Cardiac septum (tissue), 1 donor: ENCODE measurements at regions not wholly inside any gene's neighbourhood (a gene's known extent, or its start where the extent isn't known, plus 50 kb on each side); places are given as distances from the start of the nearest gene placed in this dataset.

Experiments
- DNase-seq: peaks from one replicate; pipeline ENCODE4 v3.0.0-alpha.2; 2020; ENCODE audit warnings: low spot score
- intact Hi-C: fragments of 100-400 bp; cut with DNase I; formaldehyde crosslinking; loops from one replicate; pipeline ENCODE4 v1.14.0; 2022
- donor health status: DM: no; HTN: no; CAD: no.

DNA sequence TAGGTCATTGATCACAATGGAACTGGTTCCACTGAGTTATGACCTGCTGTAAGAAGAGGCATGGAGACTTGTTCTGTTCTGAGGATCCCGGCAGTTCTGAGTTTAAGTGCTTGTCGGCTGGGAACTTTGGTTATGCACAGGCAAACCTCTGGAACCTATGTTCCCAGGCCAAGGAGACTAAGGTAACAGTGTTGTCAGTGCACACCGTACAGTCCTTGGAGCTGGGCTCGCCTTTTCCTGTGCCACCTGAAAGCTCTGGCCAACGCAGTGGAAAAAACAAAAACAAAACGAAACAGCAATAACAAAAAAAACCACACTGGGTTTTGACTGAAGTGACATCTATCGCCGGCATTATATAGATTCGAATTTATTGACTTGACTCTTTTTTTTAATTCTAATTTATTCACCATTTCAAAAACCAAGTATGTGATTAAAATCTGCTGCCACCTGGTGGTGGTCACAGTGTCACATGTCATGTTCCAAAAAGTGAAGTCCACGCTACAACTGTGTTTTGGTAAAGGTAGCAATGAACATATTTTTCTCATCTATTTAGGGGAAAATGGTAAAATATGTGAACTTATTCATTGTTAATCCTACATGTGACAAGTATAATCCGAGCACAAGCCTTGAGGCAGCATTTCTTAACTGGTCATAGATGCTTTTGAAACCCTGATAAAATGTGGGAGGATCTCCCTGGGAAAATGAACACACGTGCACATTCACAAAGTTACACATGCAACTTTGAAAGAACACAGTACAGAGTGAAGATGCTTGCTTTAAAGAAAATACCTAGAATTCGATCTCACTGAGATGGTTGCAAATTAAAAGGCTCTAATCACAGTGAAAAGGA, 113.8 kb upstream of the PPP2R2D start:
- no peak for DNase-seq
- intact Hi-C loops, result no loop called here

DNA sequence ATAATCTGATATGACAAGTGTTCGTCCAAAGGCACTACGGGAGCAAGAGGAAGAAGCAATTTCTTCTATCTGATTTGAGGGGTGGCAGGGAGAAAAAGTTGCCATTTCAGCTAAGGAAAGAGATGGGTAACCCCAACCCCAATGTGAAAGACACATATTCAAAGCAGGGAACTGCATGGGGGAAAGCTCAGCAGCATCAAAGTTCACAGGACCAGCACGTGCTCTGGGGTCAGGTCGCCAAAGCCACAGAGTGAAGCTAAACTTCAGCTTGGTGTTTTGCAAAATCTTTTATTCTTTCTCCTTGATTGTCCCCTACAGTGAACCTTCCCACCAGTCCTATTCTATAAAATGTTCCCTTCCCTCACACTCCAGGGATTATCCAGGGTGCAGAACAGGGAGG, 112.8 kb upstream of the PPP2R2D start:
- DNase-seq, result no peak
- intact Hi-C loops, result loop anchor here (2.0 kb wide), 1 partner anchor 1597 kb away; no protein-coding TSS in a partner anchor

DNA sequence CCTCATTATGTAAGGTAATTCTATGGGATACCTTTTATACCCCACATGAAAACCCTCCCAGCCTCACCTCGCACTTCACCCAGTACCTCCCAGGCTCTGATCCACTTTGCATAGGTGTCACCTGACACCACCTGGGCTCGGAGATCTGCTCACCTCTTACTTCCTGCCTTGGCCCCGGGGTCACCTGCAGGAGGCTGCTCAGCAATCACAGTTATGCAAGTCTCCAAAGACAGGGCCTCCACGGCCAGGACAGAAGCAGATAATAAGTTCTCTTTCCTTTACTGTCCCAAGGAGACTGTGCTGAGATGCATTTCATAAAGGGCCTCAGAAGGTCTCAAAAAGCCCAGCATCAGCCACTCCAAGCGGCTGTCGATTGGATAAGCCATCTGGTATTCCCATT, 112.4 kb upstream of the PPP2R2D start:
- intact Hi-C loops, result loop anchor here (2.0 kb wide), 1 partner anchor 1598 kb away; no protein-coding TSS in a partner anchor
- no peak for DNase-seq

DNA sequence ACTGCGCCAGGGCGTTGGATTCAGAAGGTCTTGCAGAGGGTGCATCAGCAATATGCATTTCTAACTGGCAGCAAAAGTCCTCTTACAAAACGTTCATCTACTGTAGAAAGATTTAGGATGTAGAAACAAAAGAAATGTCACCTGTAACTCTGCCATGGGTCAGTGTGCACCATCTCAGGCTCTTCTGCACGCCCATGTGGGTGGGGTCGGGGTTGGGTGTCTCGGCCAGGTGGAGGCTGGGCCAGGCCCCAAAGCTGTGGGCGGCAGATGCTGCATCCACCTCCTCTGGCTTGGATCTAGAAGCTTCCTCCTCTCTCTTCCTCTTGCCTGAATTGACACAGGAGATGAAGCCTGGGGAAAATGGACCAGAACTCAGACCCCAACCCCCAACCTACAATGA, 111.3 kb upstream of the PPP2R2D start:
- intact Hi-C loops, result loop anchor here (2.0 kb wide), 1 partner anchor 1599 kb away; no protein-coding TSS in a partner anchor
- DNase-seq, result no peak

DNA sequence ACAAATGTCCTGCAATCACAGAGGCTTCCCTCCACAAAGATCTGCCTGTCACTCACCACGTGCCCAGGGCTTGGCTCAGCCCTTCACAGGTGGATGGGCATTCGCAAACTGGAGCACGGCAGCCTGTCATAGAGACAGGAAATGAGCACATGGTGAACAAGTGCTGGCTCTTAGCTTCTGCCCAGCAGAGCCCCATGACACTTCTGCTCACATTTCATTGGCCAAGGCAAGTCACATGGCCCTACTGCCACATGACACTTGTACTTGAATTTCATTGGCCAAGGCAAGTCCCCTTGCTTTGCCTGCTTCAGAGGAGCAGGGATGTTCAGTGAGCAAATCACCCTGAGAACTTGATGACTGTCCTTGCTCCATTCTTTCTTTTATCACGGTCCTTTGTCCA, 110.8 kb upstream of the PPP2R2D start:
- intact Hi-C loops, result no loop called here
- DNase-seq, result peak; percentile 35

DNA sequence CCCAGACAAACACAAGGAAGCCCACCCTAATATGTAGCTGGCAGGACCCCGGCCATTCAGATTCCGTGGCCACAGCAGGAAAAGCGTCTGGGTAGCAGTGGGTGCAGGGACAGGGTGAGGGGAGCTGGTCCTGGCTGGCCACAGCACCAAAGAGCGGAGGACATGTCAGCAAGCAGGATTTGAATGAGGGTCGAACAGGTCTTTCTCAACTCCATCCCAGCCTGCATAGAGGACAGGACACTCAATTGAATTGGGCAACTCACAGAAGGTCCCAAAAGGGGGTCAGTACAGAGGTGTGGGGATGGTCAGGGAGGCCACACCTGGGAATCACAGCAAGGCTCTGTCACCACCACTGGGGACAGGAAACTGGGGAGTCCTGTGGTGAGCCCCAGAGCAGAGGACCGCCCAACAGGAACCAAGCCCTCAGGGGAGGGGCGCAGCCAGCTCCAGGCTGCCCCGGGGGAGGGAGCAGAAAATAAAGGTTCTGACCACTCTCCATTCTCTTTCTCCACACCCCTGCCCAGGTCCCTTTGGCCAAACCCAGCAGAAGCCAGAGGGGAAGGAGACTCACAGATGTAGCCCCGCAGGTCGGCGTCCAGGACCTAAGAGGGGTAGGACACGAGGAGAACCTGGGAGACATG, 108.7 kb upstream of the PPP2R2D start:
- peak; percentile 44 for DNase-seq
- intact Hi-C loops, result no loop called here

DNA sequence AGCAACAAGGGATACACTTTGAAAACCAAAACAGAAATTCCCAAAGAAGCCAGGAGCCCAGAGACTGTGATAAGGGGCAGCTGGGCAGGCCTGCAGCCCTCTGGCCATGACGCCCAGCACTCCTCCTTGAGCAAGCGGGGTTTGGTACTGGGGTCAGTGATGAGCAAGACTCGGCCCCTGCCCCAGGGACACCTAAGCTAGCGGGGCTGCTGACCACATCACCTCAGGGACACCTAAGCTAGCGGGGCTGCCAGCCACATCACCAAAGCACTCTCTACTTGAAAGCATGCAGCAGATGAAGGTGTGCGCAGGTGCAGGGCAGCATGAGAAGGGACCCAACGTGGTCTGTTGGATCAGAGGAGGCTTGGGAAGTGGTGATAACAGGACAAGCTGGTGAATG, 108.0 kb upstream of the PPP2R2D start:
- peak; percentile 62 for DNase-seq
- intact Hi-C loops, result no loop called here

DNA sequence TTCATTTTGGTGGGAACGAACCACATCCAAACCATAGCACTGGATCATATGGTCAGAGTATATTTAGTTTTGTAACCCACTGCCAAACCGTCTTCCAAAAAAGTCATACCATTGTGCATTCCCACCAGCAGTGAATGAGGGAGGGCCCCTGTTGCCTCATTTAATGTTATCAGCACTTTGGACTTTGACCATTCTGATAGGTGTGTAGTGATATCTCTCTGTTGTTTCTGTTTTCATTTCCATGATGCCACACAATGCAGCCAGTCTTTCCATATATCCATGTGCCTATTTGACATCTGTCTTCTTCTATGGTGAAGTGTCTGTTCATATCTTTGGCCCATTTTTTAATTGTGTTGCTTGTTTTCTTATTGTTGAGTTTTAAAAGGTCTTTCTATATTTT, 105.0 kb upstream of the PPP2R2D start:
- no peak for DNase-seq
- intact Hi-C loops, result no loop called here

DNA sequence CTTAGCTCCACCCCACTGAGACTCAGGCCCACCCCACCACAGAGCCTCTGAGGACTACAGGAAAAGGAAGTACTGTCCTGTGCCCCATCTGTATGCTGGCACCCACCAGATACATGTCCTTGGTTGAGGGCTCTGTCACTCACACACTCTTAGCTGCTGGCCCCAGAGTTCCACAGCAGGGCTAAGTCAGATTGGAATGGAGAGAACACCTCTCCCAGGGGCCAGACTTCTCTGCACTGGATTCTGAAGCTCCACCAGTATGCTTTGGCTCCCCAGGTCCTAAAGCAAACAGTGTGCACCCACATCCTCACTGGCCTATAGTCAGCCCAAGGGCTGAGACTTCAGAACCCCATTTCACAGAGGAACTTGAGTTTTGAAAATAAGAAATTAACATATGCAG, 103.2 kb upstream of the PPP2R2D start:
- intact Hi-C loops, result no loop called here

DNA sequence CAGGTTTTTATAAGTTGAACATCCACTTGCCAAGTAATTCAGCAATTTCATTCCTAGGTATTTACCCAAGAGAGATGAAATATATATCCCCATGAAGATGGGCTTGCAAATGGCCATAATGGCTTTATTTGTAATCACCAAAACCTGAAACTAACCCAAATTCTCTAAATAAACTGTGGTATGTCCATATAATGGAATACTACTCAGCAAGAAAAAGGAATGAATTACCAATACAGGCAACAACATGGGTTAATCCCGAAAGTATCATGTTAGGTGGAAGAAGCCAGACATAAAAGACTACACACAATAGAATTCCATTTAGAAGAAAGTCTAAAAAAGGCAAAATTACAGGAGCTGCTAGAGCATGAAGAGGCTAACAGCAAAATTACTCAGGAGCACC, 101.4 kb upstream of the PPP2R2D start:
- intact Hi-C loops, result no loop called here

More for the DNA sequence above, 103.2 kb upstream of the PPP2R2D start:
- DNase-seq, result peak; percentile 22

DNA sequence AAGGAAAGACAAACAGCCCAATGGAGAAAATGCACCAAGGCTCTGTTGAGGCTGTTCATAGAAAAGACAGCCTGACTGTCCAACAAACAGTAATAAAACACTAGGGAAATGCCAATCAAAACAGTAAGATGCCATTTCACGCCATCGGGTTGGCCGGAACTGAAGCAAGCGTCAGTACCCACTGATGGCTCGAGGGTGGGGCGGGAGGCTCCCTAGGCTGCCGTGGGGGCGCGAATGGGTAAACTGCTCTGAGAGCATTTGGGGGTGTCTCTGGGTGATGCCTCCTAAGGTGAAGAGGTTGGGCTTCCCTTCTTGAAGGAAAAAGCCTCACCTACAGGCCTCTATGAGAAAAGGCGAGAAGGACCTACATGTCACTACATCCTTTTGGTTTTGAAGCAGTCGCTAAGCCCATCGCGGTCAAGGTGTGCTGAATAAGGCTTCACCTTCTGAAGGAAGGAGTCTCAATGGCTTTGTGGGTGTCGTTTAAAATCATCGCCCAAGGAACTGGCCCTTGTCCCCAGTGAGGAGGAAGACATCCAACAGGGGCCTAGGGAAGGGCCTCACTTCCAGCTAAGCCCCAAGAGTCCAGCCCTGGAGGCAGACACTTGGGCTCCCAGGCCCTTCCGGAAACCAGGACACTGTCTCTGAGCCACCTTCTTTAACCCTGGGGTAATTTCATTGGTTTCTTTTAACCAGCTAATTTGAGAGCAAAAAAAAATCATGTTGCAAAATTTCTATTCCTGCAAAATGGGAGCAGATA, 98.5 kb upstream of the PPP2R2D start:
- intact Hi-C loops, result no loop called here
- peak; percentile 33 for DNase-seq

More for the DNA sequence above, 101.4 kb upstream of the PPP2R2D start:
- DNase-seq, result no peak

DNA sequence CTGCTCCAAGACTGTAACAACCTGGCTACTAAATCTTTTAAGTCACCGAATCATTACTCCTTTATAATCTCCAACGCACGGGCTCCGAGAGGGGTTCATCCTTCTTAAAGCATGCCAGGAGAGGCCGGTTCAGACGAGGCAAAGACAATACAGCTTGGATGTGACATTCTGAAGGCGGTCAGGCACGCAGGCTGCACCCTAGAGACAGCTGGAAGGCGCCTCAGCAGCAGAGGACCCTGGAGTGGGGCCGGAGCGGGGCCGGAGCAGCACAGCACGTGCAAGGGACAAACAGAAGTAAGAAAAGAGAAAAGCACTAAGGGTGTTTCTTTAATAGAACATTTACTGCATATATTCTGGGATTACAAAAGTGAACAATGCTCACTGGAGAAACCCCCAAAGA, 97.8 kb upstream of the PPP2R2D start:
- intact Hi-C loops, result no loop called here
- peak; percentile 19 for DNase-seq

DNA sequence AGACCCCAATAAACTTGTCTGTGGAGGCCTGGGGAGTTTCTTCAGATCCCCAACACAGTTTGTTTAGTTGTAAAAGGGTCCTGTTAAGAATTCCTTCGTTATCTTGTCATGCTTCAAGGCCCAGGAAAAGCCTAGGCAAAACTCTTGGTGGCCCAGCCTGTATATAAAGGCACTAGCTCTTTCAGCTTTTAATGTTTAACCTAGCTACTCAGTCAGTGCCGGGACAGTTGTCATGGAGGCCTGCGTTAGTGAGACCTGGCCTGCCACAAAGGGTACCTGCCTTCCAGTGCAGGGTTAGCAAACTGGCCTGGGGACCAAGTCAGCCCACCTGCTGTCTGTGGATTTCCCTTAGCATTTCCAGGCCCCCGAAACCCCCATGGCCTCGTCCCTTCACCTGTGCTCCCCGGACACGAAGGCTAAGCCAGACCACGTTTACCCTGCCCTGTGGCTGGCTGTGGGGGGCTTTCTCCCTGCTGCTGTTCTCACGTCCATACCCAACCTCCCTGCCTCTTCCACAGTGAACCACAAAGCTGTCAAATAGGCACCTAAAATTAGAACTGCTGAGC, 96.9 kb upstream of the PPP2R2D start:
- intact Hi-C loops, result no loop called here
- DNase-seq, result peak; percentile 41

DNA sequence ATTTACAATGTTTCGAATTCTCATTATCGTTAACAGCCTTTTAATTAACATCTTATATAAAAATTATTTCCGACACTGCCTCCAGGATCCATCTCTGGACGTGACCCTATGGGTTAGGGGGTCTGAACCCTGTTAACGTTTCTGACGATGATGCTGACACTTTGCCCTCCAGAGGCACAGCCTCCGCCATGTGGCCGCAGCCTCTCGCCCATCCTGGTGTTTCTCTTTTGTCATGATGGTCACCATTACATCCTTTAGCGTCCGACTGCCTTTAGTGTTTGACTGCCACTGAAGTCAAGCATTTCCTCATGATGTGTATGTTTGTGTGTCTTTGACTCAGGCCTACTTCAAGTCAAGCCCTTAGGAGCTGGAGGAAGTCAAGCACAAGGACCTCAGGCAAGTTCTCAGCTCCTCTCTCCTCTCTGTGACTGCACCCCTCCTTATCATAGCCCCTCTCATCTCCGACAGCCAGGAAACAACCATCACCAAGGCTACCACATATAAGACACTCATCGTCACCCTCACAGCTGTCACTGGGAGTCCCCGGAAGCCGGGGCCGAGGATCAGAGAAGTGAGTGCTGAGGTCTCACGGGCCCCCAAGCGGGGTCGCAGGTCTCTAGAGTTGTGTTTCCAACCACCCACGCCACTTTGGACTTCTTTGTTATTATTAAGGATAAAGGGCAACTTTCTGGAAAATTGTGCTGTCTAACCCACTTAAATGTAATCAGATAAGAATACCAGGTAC, 96.1 kb upstream of the PPP2R2D start:
- DNase-seq, result peak; percentile 68
- intact Hi-C loops, result no loop called here

DNA sequence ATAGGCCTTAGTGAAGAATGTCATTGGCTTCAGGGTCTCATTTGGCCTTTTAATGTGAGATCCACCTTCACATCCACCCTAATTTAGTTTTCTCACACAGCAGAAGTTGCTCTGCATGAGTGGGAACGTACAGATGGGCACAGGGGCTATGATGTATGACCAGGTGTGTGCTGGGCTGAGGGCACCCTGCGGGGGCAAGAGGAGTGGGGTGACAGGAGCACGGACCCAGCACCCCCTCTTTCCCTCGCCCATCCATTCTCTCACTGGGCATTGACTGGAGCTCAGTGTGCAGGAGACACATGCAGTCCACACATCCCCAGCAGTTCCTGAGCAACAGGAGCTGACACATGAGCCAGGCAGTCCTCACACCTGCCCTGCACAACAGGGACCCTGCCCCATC, 95.1 kb upstream of the PPP2R2D start:
- peak; percentile 53 for DNase-seq
- intact Hi-C loops, result no loop called here

DNA sequence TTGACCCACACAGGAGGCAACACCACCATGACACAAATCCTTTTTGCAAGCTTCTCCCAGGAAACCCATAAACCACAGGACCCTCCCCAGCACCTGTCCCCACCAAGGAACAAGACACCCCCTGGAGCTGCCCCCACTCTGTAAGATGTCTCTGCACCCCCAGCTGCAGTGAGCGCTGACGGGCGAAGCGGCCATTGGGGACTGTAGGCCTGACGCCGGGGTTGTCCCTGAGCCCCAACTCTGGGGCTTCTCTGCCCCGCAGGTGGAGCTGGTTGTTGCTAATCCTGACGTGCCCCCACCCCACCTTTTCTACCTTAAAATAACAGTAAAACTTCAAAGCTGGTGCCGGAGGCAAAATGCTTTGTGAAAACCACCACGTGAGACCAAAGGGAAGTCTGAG, 94.7 kb upstream of the PPP2R2D start:
- intact Hi-C loops, result no loop called here
- DNase-seq, result peak; percentile 24

DNA sequence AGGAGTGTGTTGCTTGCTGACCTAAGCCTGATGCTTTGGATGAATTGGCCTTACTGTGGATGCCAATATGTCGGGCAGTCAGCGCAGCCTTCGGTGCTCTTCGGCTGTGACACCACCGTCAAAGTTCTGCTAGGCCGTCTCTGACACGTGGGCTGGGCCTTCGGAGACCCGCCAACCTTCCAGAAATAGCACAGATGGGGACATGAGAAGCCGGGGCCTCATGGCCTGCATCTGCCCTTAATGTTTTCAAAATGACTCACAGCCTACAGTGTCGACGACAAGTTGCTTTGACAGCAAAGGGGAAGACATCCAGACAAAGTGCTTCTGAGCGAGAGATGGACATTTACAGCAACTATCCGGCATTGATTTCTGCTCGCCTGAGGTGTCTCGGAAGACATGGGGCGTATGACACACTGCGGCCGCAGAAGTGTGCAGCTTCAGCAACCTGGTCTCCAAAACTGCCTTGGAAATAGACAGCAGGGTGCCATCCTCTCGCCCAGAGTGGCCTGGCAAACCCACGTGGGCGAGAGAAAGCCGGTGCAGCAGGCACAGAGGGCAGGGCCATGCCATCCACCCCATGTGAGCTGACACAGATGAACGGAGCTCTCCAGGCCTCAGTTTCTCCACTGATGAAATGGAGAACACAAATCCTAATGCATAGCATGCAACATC, 94.0 kb upstream of the PPP2R2D start:
- intact Hi-C loops, result no loop called here
- DNase-seq, result peak; percentile 63

DNA sequence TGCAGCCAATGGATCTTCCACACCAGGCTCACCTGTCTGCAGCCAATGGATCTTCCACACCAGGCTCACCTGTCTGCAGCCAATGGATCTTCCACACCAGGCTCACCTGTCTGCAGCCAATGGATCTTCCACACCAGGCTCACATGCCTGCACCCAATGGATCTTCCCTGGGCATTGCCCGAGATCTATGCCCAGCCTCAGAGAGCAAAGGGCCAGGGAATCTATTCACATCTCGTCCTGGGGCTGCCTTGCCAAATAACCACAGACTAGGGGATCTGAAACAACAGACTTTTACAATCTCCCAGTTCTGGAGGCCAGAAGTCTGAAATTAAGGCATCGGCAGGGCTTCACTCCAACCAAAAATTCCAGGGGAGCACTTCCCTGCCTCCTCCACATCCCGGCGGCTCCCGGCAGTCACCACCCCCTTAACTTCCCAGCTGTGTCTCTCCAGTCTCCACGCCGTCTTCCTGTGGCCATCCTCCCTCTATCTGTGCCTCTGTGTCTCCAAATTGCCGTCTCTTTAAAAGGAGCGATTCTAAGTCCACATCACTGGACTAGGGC, 92.4 kb upstream of the PPP2R2D start:
- intact Hi-C loops, result no loop called here

More for the DNA sequence above, 92.4 kb upstream of the PPP2R2D start:
- DNase-seq, result peak; percentile 38
